GM18517 (cell line): ENCODE measurements at regions not wholly inside any gene's neighbourhood (a gene's known extent, or its start where the extent isn't known, plus 50 kb on each side); places are given as distances from the start of the nearest gene placed in this dataset.
"Not testable (repeated sequence)": the region's sequence is repeated elsewhere in the genome, so short reads cannot be mapped to it uniquely, and the experiment has no call there.

ENCODE experiments used
- ATAC-seq: cut with Tn5 transposase; IDR thresholded peaks from one replicate; pipeline ENCODE4 v1.9.1; 2021; ENCODE audit warnings: mild to moderate bottlenecking, moderate library complexity; ENCODE audit not compliant: unreplicated experiment

- not testable (repeated sequence) for ATAC-seq
These were observed 54.1 kb upstream of the RIMS1 start for GRCh38 chr6:71832110-71832764.
